OCI-LY1 (cell line): ENCODE measurements at regions not wholly inside any gene's neighbourhood (a gene's known extent, or its start where the extent isn't known, plus 50 kb on each side); places are given as distances from the start of the nearest gene placed in this dataset.

Experiments
- H2AFZ ChIP-seq: fragments of 200-600 bp; sonication (generic), shearing (Covaris generic); 2 replicates; pipeline ENCODE4 v1.6.0; 2014; ENCODE audit warnings: antibody characterized with exemption, mild to moderate bottlenecking, low read length
- H3F3A ChIP-seq: fragments of 200-600 bp; sonication (generic), shearing (Covaris generic); 2 replicates; pipeline ENCODE4 v1.6.0; 2014; ENCODE audit warnings: mild to moderate bottlenecking, antibody characterized with exemption, low read length, moderate library complexity; ENCODE audit not compliant: insufficient read depth
- H3K27ac ChIP-seq: fragments of 200-600 bp; sonication (generic); 2 replicates; pipeline ENCODE4 v1.5.1; 2014; ENCODE audit warnings: low read length, mixed run types, mild to moderate bottlenecking, low read depth; ENCODE audit not compliant: poor library complexity, severe bottlenecking
- H3K27me3 ChIP-seq: fragments of 200-600 bp; sonication (generic); 2 replicates; pipeline ENCODE4 v1.6.0; 2014; ENCODE audit warnings: antibody characterized with exemption, mild to moderate bottlenecking, low read length, moderate library complexity; ENCODE audit not compliant: insufficient read depth
- H3K36me3 ChIP-seq: fragments of 200-600 bp; sonication (generic); 2 replicates; pipeline ENCODE4 v1.6.1; 2014; ENCODE audit warnings: mild to moderate bottlenecking, antibody characterized with exemption, low read length, moderate library complexity, mixed read lengths; ENCODE audit not compliant: insufficient read depth
- H3K4me1 ChIP-seq: fragments of 200-600 bp; sonication (generic); 2 replicates; pipeline ENCODE4 v1.5.1; 2014; ENCODE audit warnings: mild to moderate bottlenecking, low read length, moderate library complexity; ENCODE audit not compliant: insufficient read depth, severe bottlenecking
- H3K4me2 ChIP-seq: fragments of 200-600 bp; sonication (generic), shearing (Covaris generic); 2 replicates; pipeline ENCODE4 v1.6.1; 2014; ENCODE audit warnings: low read length
- H3K4me3 ChIP-seq: fragments of 200-600 bp; sonication (generic); 2 replicates; pipeline ENCODE4 v1.5.1; 2014; ENCODE audit warnings: low read length, low read depth, mild to moderate bottlenecking, mixed read lengths; ENCODE audit not compliant: poor library complexity, severe bottlenecking
- H3K79me2 ChIP-seq: fragments of 200-600 bp; shearing (Covaris generic); 2 replicates; pipeline ENCODE4 v1.6.1; 2016; ENCODE audit warnings: mixed run types, low read length, mixed read lengths; ENCODE audit not compliant: insufficient read depth
- H3K9ac ChIP-seq: fragments of 200-600 bp; sonication (generic), shearing (Covaris generic); 2 replicates; pipeline ENCODE4 v1.6.1; 2014; ENCODE audit warnings: mild to moderate bottlenecking, low read length, mixed read lengths
- H3K9me2 ChIP-seq: fragments of 200-600 bp; sonication (generic), shearing (Covaris generic); 2 replicates; pipeline ENCODE4 v1.6.1; 2014; ENCODE audit warnings: low read depth, mild to moderate bottlenecking, low read length, mixed read lengths
- H3K9me3 ChIP-seq: fragments of 200-600 bp; shearing (Covaris generic); 2 replicates; pipeline ENCODE4 v1.6.1; 2014; ENCODE audit warnings: low read length, mixed read lengths
- H4K20me1 ChIP-seq: fragments of 200-600 bp; sonication (generic), shearing (Covaris generic); 2 replicates; pipeline ENCODE4 v1.6.0; 2016; ENCODE audit warnings: mild to moderate bottlenecking, low read length; ENCODE audit not compliant: insufficient read depth
- CTCF ChIP-seq: fragments of 200-600 bp; sonication (generic), shearing (Covaris generic); IDR thresholded peaks from 2 replicates; pipeline ENCODE4 v1.5.1; 2017; ENCODE audit warnings: mild to moderate bottlenecking, antibody characterized with exemption, low read length, moderate library complexity, mixed read lengths
- EZH2 ChIP-seq: fragments of 200-600 bp; sonication (generic), shearing (Covaris generic); IDR thresholded peaks from 2 replicates; pipeline ENCODE4 v1.8.0; 2017; ENCODE audit warnings: borderline replicate concordance, mixed run types, mild to moderate bottlenecking, antibody characterized with exemption, low read length, moderate library complexity, mixed read lengths

- Histone ChIP-seq H2AFZ (no peak overlapping the region), H3K4me2 (no peak overlapping the region), H3K79me2 (no peaks in the 10 kb centered on the region), H3K9me2 (no peaks in the 10 kb centered on the region), H3K9me3 (peaks cover 7% of the 10 kb centered on the region), H3K4me3 (no peak overlapping the region), H3K36me3 (no peaks in the 10 kb centered on the region), H3K27ac (no peak overlapping the region), H3F3A (no peaks in the 10 kb centered on the region), H3K4me1 (no peaks in the 10 kb centered on the region), H4K20me1 (no peaks in the 10 kb centered on the region), H3K27me3 (no peaks in the 10 kb centered on the region), H3K9ac (no peak overlapping the region)
- TF ChIP-seq CTCF (no peak), EZH2 (no peak)
Measured at GRCh38 chr5:73387149-73387591, 61.4 kb downstream of the FOXD1 start.

GRCh38 chr5:73384861-73385260 is 63.7 kb downstream of the FOXD1 start:
- no peak overlapping the region for H3K4me2 ChIP-seq
- no peak overlapping the region for H3K9ac ChIP-seq
- H3K9me2 ChIP-seq: no peaks in the 10 kb centered on the region
- no peak overlapping the region for H3K27ac ChIP-seq
- TF ChIP-seq EZH2 (no peak), CTCF (no peak)
- no peaks in the 10 kb centered on the region for H3K79me2 ChIP-seq
- H3K4me1 ChIP-seq: no peaks in the 10 kb centered on the region
- no peaks in the 10 kb centered on the region for H3F3A ChIP-seq
- no peak overlapping the region for H2AFZ ChIP-seq
- H3K27me3 ChIP-seq: no peaks in the 10 kb centered on the region
- no peak overlapping the region for H3K4me3 ChIP-seq
- H3K9me3 ChIP-seq: peaks cover 7% of the 10 kb centered on the region
- no peaks in the 10 kb centered on the region for H4K20me1 ChIP-seq
- H3K36me3 ChIP-seq: no peaks in the 10 kb centered on the region

- no peaks in the 10 kb centered on the region for H4K20me1 ChIP-seq
- no peak overlapping the region for H3K27ac ChIP-seq
- H2AFZ ChIP-seq: no peak overlapping the region
- no peaks in the 10 kb centered on the region for H3K9me2 ChIP-seq
- no peaks in the 10 kb centered on the region for H3K79me2 ChIP-seq
- no peak overlapping the region for H3K4me2 ChIP-seq
- no peaks in the 10 kb centered on the region for H3K27me3 ChIP-seq
- no peak overlapping the region for H3K9ac ChIP-seq
- H3K9me3 ChIP-seq: peaks cover 7% of the 10 kb centered on the region
- H3F3A ChIP-seq: no peaks in the 10 kb centered on the region
- H3K4me3 ChIP-seq: no peak overlapping the region
- no peak for TF ChIP-seq CTCF
- TF ChIP-seq EZH2: no peak
- no peaks in the 10 kb centered on the region for H3K36me3 ChIP-seq
- no peaks in the 10 kb centered on the region for H3K4me1 ChIP-seq
Measured at GRCh38 chr5:73382401-73382740, 66.2 kb downstream of the FOXD1 start.
